Activated CD4-positive, alpha-beta T cell treated with anti-CD3 and anti-CD28 coated beads, Interleukin-2, amount 50 U/mL, for 4 hours (primary cell): ENCODE measurements at regions not wholly inside any gene's neighbourhood (a gene's known extent, or its start where the extent isn't known, plus 50 kb on each side); places are given as distances from the start of the nearest gene placed in this dataset.
"Not testable (repeated sequence)": the region's sequence is repeated elsewhere in the genome, so short reads cannot be mapped to it uniquely, and the experiment has no call there.

Experiments used
- DNase-seq, 2 experiments: peaks; one replicate each; pipeline ENCODE4 v3.0.0-alpha.2; 2020

- no peak for DNase-seq
Measured at GRCh38 chr7:155231941-155232340, 65.7 kb upstream of the INSIG1 start.

GRCh38 chr7:155232911-155233310 is 64.8 kb upstream of the INSIG1 start:
- DNase-seq, result no peak

- DNase-seq, result no peak
Measured at GRCh38 chr7:155233311-155234157, 64.1 kb upstream of the INSIG1 start.

- no peak for DNase-seq
Measured at GRCh38 chr7:155234158-155234492, 63.6 kb upstream of the INSIG1 start.

GRCh38 chr7:155234950-155235789 is 62.5 kb upstream of the INSIG1 start:
- no peak for DNase-seq

- no peak for DNase-seq
Measured at GRCh38 chr7:155236386-155236785, 61.3 kb upstream of the INSIG1 start.

GRCh38 chr7:155237297-155237696 is 60.4 kb upstream of the INSIG1 start:
- DNase-seq, result no peak

GRCh38 chr7:155237730-155238129 is 59.9 kb upstream of the INSIG1 start:
- no peak for DNase-seq

- DNase-seq, result not testable (repeated sequence)
Measured at GRCh38 chr7:155239431-155240087, 58.1 kb upstream of the INSIG1 start.

GRCh38 chr7:155244675-155245074 is 53.0 kb upstream of the INSIG1 start:
- DNase-seq, result no peak

GRCh38 chr7:155247479-155248365 is 50.0 kb upstream of the INSIG1 start:
- DNase-seq, result no peak
